OCI-LY3 (cell line): ENCODE measurements at regions not wholly inside any gene's neighbourhood (a gene's known extent, or its start where the extent isn't known, plus 50 kb on each side); places are given as distances from the start of the nearest gene placed in this dataset.

Experiments used
- H2AFZ ChIP-seq: fragments of 200-600, 300-600 bp; shearing (Covaris generic); 2 replicates; pipeline ENCODE4 v1.6.0; 2014; ENCODE audit warnings: antibody characterized with exemption, low read depth, low read length
- H3K27ac ChIP-seq: fragments of 200-600, 300-600 bp; sonication (generic); 2 replicates; pipeline ENCODE4 v1.5.1; 2014; ENCODE audit warnings: mild to moderate bottlenecking, low read length, moderate library complexity, mixed read lengths
- H3K27me3 ChIP-seq: fragments of 200-600, 300-600 bp; sonication (generic); 2 replicates; pipeline ENCODE4 v1.6.1; 2014; ENCODE audit warnings: low read depth, low read length, mixed read lengths
- H3K36me3 ChIP-seq: fragments of 200-600, 300-600 bp; sonication (generic); replicated peaks from 2 replicates; pipeline ENCODE3; 2014; ENCODE audit warnings: low read depth, low read length, mixed read lengths
- H3K4me1 ChIP-seq: fragments of 300-600, 200-600 bp; sonication (generic); 2 replicates; pipeline ENCODE4 v1.6.1; 2014; ENCODE audit warnings: low read length, mixed read lengths
- H3K4me2 ChIP-seq: fragments of 200-600, 300-600 bp; sonication (generic); 2 replicates; pipeline ENCODE4 v1.6.1; 2014; ENCODE audit warnings: low read length, mixed read lengths
- H3K4me3 ChIP-seq: fragments of 300-600, 200-600 bp; sonication (generic); 2 replicates; pipeline ENCODE4 v1.5.1; 2014; ENCODE audit warnings: antibody characterized with exemption, mild to moderate bottlenecking, low read length, moderate library complexity
- H3K79me2 ChIP-seq: fragments of 300-600, 200-600 bp; shearing (Covaris generic); 2 replicates; pipeline ENCODE4 v1.6.1; 2014; ENCODE audit warnings: mild to moderate bottlenecking, low read length, mixed read lengths
- H3K9ac ChIP-seq: fragments of 300-600, 200-600 bp; shearing (Covaris generic); 2 replicates; pipeline ENCODE4 v1.6.0; 2014; ENCODE audit warnings: mild to moderate bottlenecking, low read length, moderate library complexity
- H3K9me3 ChIP-seq: fragments of 200-600, 300-600 bp; shearing (Covaris generic); 2 replicates; pipeline ENCODE4 v1.6.1; 2014; ENCODE audit warnings: low read length, mixed read lengths; ENCODE audit not compliant: insufficient read depth
- H4K20me1 ChIP-seq: fragments of 200-600, 300-600 bp; sonication (generic); 2 replicates; pipeline ENCODE4 v1.6.1; 2016; ENCODE audit warnings: low read length, mixed read lengths; ENCODE audit not compliant: insufficient read depth
- EZH2phosphoT487 ChIP-seq: fragments of 200-600 bp; shearing (Covaris generic); IDR thresholded peaks from 2 replicates; pipeline ENCODE4 v1.6.1; 2018; ENCODE audit warnings: antibody characterized with exemption, mixed run types, low read depth
- TF ChIP-seq, protein P1 (sequence below): fragments of 200-600, 300-600 bp; sonication (generic); IDR thresholded peaks from 2 replicates; pipeline ENCODE4 v1.5.1; 2014; ENCODE audit warnings: antibody characterized with exemption, low read length, low read depth

DNA sequence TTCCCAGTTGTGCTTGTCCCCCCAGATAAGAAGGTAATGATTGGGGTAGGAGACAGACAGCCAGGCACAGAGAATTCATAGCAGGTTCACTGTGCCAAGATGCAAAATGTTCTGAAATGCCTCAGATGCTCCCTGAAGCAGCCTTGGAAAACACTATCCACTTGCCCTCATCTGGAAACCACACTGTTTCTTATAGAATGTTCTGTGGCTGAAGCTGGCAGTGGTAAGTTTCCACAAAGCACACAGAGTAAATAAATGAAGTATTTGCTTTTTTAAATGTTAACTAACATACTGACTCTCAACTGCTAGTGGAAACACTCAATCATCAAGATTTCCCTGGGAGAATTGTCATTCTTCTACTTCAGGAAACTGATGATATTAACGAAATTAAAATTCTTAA, 311.4 kb downstream of the PRDM5 start:
- Histone ChIP-seq H2AFZ (no peak overlapping the region), H3K9me3 (no peaks in the 10 kb centered on the region), H3K79me2 (no peaks in the 10 kb centered on the region), H3K4me3 (no peak overlapping the region), H3K27me3 (no peaks in the 10 kb centered on the region), H3K27ac (no peak overlapping the region), H3K4me2 (no peak overlapping the region), H4K20me1 (no peaks in the 10 kb centered on the region), H3K4me1 (no peaks in the 10 kb centered on the region), H3K9ac (no peak overlapping the region), H3K36me3 (no peaks in the 10 kb centered on the region)
- TF ChIP-seq EZH2phosphoT487: no peak
- TF ChIP-seq, protein P1, sequence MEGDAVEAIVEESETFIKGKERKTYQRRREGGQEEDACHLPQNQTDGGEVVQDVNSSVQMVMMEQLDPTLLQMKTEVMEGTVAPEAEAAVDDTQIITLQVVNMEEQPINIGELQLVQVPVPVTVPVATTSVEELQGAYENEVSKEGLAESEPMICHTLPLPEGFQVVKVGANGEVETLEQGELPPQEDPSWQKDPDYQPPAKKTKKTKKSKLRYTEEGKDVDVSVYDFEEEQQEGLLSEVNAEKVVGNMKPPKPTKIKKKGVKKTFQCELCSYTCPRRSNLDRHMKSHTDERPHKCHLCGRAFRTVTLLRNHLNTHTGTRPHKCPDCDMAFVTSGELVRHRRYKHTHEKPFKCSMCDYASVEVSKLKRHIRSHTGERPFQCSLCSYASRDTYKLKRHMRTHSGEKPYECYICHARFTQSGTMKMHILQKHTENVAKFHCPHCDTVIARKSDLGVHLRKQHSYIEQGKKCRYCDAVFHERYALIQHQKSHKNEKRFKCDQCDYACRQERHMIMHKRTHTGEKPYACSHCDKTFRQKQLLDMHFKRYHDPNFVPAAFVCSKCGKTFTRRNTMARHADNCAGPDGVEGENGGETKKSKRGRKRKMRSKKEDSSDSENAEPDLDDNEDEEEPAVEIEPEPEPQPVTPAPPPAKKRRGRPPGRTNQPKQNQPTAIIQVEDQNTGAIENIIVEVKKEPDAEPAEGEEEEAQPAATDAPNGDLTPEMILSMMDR: no peak

DNA sequence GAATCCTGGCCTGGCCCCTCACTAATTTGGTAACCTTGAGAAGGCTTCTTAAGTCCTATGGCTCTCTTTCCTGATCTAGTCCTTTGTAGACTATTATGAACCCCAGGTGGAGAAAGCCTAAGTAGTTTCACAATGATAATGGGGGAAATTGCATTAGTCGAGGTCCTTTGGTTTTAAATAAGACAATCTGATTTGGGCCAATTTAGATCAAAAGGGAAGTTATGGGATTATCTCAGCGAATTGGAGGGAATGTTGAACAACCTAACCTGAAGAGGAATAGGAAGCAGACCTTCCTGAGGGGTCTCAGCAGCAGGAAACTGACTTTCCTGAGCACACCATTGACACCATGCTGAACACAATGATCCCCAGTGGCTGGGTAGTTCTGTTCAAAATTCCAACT, 331.5 kb downstream of the PRDM5 start:
- Histone ChIP-seq H3K27ac (no peak overlapping the region), H4K20me1 (no peaks in the 10 kb centered on the region), H3K36me3 (no peaks in the 10 kb centered on the region), H3K9me3 (no peaks in the 10 kb centered on the region), H2AFZ (no peak overlapping the region), H3K4me3 (no peak overlapping the region), H3K79me2 (no peaks in the 10 kb centered on the region), H3K9ac (no peak overlapping the region), H3K27me3 (no peaks in the 10 kb centered on the region), H3K4me2 (no peak overlapping the region), H3K4me1 (no peaks in the 10 kb centered on the region)
- TF ChIP-seq EZH2phosphoT487: no peak
- TF ChIP-seq, protein P1: no peak

DNA sequence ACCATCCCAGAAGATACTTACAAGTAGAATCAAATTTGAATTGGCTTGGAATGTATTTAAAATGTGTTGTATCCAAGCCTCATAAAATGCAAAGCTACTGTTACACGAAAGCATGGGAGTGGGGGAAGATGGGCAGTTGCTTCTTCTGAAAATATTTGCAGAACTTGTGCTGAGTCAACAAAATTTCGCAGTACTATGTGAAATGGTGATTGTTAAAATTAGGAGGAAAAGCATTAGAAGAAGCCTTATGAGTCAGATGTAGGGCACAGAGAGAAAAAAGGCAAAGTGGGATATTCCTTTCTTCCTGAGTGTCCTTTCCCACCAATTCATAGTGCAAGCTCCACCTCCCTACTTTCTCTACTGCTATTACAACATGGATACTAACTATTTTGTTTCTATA, 332.7 kb downstream of the PRDM5 start:
- Histone ChIP-seq H3K36me3 (no peaks in the 10 kb centered on the region), H3K4me1 (no peaks in the 10 kb centered on the region), H3K27ac (no peak overlapping the region), H2AFZ (no peak overlapping the region), H3K4me2 (no peak overlapping the region), H4K20me1 (no peaks in the 10 kb centered on the region), H3K9me3 (no peaks in the 10 kb centered on the region), H3K9ac (no peak overlapping the region), H3K4me3 (no peak overlapping the region), H3K27me3 (no peaks in the 10 kb centered on the region), H3K79me2 (no peaks in the 10 kb centered on the region)
- no peak for TF ChIP-seq EZH2phosphoT487
- TF ChIP-seq, protein P1: no peak

GRCh38 chr4:120568731-120569130, 353.8 kb downstream of the PRDM5 start:
- Histone ChIP-seq H3K27ac (no peak overlapping the region), H3K9me3 (no peaks in the 10 kb centered on the region), H3K4me1 (no peaks in the 10 kb centered on the region), H3K9ac (no peak overlapping the region), H4K20me1 (no peaks in the 10 kb centered on the region), H3K4me3 (no peak overlapping the region), H3K36me3 (no peaks in the 10 kb centered on the region), H3K27me3 (no peaks in the 10 kb centered on the region), H3K79me2 (no peaks in the 10 kb centered on the region), H3K4me2 (no peak overlapping the region), H2AFZ (no peak overlapping the region)
- no peak for TF ChIP-seq EZH2phosphoT487
- TF ChIP-seq, protein P1: no peak
